B cell (primary cell): ENCODE measurements at regions not wholly inside any gene's neighbourhood (a gene's known extent, or its start where the extent isn't known, plus 50 kb on each side); places are given as distances from the start of the nearest gene placed in this dataset.

Experiments used
- ATAC-seq: fragments of 200-7000 bp; cut with Tn5 transposase; one replicate; pipeline ENCODE4 v1.10.0; 2021; ENCODE audit warnings: low read depth, mild to moderate bottlenecking, moderate number of reproducible peaks, moderate library complexity
- CTCF ChIA-PET: fragments of 350-600 bp; sonication (Branson Sonifier 250); formaldehyde crosslinking; loops from one replicate; lab custom pipeline; 2021; ENCODE audit warnings: antibody characterized with exemption, inconsistent platforms; lab: Charles Lee
- POLR2A ChIA-PET: fragments of 350-600 bp; sonication (Branson Sonifier 250); formaldehyde crosslinking; loops from one replicate; lab custom pipeline; 2021; ENCODE audit warnings: antibody characterized with exemption; lab: Charles Lee
- DNase-seq: peaks from one replicate; pipeline ENCODE4 v3.0.0; 2013
- H2AFZ ChIP-seq: 2 replicates; pipeline ENCODE4 v1.6.1; 2012; ENCODE audit warnings: mild to moderate bottlenecking, low read depth, low read length; ENCODE audit not compliant: insufficient read depth, poor library complexity, severe bottlenecking
- H3K27ac ChIP-seq, 2 donors: 1 replicate in 1 of 2; 2 replicates in 1 of 2; pipeline ENCODE4 v1.5.1; 2012 to 2013; ENCODE audit warnings: low read length in 2 of 2, mild to moderate bottlenecking in 2 of 2, moderate library complexity in 1 of 2
- H3K27me3 ChIP-seq, 4 experiments: fragments of 200-600 bp in 1 of 4; sonication (generic) in 1 of 4; replicated peaks in 1 of 4; 1 replicate in 2 of 4; 2 replicates in 2 of 4; pipeline versions ENCODE4 v1.6.1 to v1.7.0; 2013 to 2016; ENCODE audit warnings: low read length in 3 of 4, mild to moderate bottlenecking in 2 of 4, mixed read lengths in 1 of 4, moderate library complexity in 1 of 4; ENCODE audit not compliant: insufficient read depth in 4 of 4, control insufficient read depth in 3 of 4; ENCODE audit errors: control extremely low read depth in 1 of 4
- H3K36me3 ChIP-seq, 2 experiments: replicated peaks in 1 of 2; 1 replicate in 1 of 2; 2 replicates in 1 of 2; pipeline versions ENCODE4 v1.6.1 to v1.7.1; 2013; ENCODE audit warnings: low read length in 1 of 2; ENCODE audit not compliant: insufficient read depth in 2 of 2, control insufficient read depth in 1 of 2; ENCODE audit errors: control extremely low read depth in 1 of 2, extremely low read depth in 1 of 2
- H3K4me1 ChIP-seq, 2 donors: fragments of 200-600 bp in 1 of 2; sonication (generic) in 1 of 2; 1 replicate in 1 of 2; 2 replicates in 1 of 2; pipeline versions ENCODE4 v1.5.1 to v1.6.1; 2013 to 2017; ENCODE audit warnings: low read length in 2 of 2; ENCODE audit not compliant: control insufficient read depth in 2 of 2, insufficient read depth in 2 of 2
- H3K4me2 ChIP-seq: replicated peaks from 2 replicates; pipeline ENCODE3; 2012; ENCODE audit warnings: mild to moderate bottlenecking, low read depth, low read length; ENCODE audit not compliant: poor library complexity, severe bottlenecking
- H3K4me3 ChIP-seq, 5 experiments: fragments of 200-600 bp in 1 of 5; sonication (generic) in 1 of 5; 1 replicate in 3 of 5; 2 replicates in 2 of 5; pipeline versions ENCODE4 v1.5.1 to v1.7.0; 2011 to 2016; ENCODE audit warnings: low read length in 4 of 5, mild to moderate bottlenecking in 4 of 5, low read depth in 2 of 5, control low read depth in 1 of 5, moderate library complexity in 1 of 5; ENCODE audit not compliant: insufficient read depth in 1 of 5; ENCODE audit errors: control extremely low read depth in 1 of 5, extremely low read depth in 1 of 5
- H3K79me2 ChIP-seq: fragments of 200-600 bp; sonication (generic); one replicate; pipeline ENCODE4 v1.6.0; 2016; ENCODE audit warnings: low read length; ENCODE audit not compliant: control insufficient read depth, insufficient read depth
- H3K9ac ChIP-seq: fragments of 200-600 bp; sonication (generic); 2 replicates; pipeline ENCODE4 v1.6.1; 2017; ENCODE audit warnings: mild to moderate bottlenecking, low read length, moderate library complexity
- H3K9me3 ChIP-seq, 3 donors: one replicate each; pipeline versions ENCODE4 v1.6.1 to v1.7.1; 2013; ENCODE audit warnings: low read length in 2 of 3; ENCODE audit not compliant: control insufficient read depth in 2 of 3, insufficient read depth in 1 of 3; ENCODE audit errors: control extremely low read depth in 1 of 3
- H4K20me1 ChIP-seq: 2 replicates; pipeline ENCODE4 v1.6.0; 2012; ENCODE audit warnings: mild to moderate bottlenecking, low read length; ENCODE audit not compliant: insufficient read depth, control insufficient read depth, poor library complexity, severe bottlenecking
- H3K27ac Mint-ChIP-seq: one replicate; pipeline ENCODE4 v1.8.0; 2021; ENCODE audit warnings: mixed read lengths
- H3K27me3 Mint-ChIP-seq: one replicate; pipeline ENCODE4 v1.8.0; 2021; ENCODE audit warnings: mixed read lengths
- H3K4me1 Mint-ChIP-seq: one replicate; pipeline ENCODE4 v1.8.0; 2021; ENCODE audit warnings: mixed read lengths
- H3K4me3 Mint-ChIP-seq: one replicate; pipeline ENCODE4 v1.8.0; 2021; ENCODE audit warnings: mixed read lengths
- H3K9me3 Mint-ChIP-seq: one replicate; pipeline ENCODE4 v1.8.0; 2022; ENCODE audit warnings: mixed read lengths; ENCODE audit not compliant: insufficient read depth
- EZH2 ChIP-seq: IDR thresholded peaks from 2 replicates; pipeline ENCODE4 v1.6.1; 2012; ENCODE audit warnings: borderline replicate concordance, low read depth, mild to moderate bottlenecking, moderate library complexity, low read length; ENCODE audit not compliant: insufficient read depth, poor library complexity, severe bottlenecking
- WGBS: methylation state at CpG from one replicate; pipeline ENCODE4 v1.1.5; 2013; ENCODE audit warnings: missing lambda C conversion rate; ENCODE audit not compliant: insufficient coverage; 5-methylcytosine and 5-hydroxymethylcytosine counted together
- intact Hi-C: fragments of 100-400 bp; cut with micrococcal nuclease; formaldehyde crosslinking; loops from one replicate; pipeline ENCODE4 v1.10.0; 2022
- TF ChIP-seq, protein P1 (sequence below): fragments of 200-600 bp; IDR thresholded peaks from one replicate; pipeline ENCODE4 v1.8.0; 2022; ENCODE audit warnings: antibody characterized with exemption, mild to moderate bottlenecking

DNA sequence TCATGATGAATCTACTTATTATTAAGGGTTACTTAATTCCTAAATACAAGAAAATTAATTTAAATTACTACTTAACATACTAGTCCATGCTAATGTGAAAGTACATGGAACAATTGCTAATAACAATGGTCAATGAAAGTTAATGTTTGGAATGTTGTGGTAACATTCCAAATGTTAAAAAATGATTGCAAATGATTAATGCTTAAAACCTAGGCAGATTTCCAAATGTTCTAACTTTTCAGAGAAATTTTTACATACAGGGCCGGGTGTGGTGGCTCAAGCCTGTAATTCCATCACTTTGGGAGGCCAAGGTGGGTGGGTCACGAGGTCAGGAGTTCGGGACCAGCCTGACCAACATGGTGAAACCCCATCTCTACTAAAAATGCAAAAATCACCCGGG lies 1851.3 kb upstream of the PCDH7 start:
- no peaks in the 10 kb centered on the region for H3K79me2 ChIP-seq
- H3K27me3 ChIP-seq = no peaks in the 10 kb centered on the region
- no peak overlapping the region for H3K27ac ChIP-seq
- no peak overlapping the region for H3K4me3 Mint-ChIP-seq
- ChIA-PET POLR2A (no interaction called here), CTCF (no interaction called here)
- TF ChIP-seq, protein P1, sequence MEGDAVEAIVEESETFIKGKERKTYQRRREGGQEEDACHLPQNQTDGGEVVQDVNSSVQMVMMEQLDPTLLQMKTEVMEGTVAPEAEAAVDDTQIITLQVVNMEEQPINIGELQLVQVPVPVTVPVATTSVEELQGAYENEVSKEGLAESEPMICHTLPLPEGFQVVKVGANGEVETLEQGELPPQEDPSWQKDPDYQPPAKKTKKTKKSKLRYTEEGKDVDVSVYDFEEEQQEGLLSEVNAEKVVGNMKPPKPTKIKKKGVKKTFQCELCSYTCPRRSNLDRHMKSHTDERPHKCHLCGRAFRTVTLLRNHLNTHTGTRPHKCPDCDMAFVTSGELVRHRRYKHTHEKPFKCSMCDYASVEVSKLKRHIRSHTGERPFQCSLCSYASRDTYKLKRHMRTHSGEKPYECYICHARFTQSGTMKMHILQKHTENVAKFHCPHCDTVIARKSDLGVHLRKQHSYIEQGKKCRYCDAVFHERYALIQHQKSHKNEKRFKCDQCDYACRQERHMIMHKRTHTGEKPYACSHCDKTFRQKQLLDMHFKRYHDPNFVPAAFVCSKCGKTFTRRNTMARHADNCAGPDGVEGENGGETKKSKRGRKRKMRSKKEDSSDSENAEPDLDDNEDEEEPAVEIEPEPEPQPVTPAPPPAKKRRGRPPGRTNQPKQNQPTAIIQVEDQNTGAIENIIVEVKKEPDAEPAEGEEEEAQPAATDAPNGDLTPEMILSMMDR = no peak
- no peak for TF ChIP-seq EZH2
- H3K9me3 ChIP-seq = peaks cover 0 to 4% (median 0%) of the 10 kb centered on the region in 3 donors
- no peaks in the 10 kb centered on the region for H3K36me3 ChIP-seq
- WGBS = 67% methylated on average over 1 of the region's 4 CpGs
- intact Hi-C loops = no loop called here
- peaks cover 2% of the 10 kb centered on the region for H3K9me3 Mint-ChIP-seq
- no peaks in the 10 kb centered on the region for H3K4me1 ChIP-seq
- ATAC-seq (no peak), DNase-seq (no peak)
- no peak overlapping the region for H3K27ac Mint-ChIP-seq
- H3K9ac ChIP-seq = no peak overlapping the region
- no peak overlapping the region for H3K4me2 ChIP-seq
- H4K20me1 ChIP-seq = no peaks in the 10 kb centered on the region
- H3K27me3 Mint-ChIP-seq = no peaks in the 10 kb centered on the region
- H3K4me1 Mint-ChIP-seq = no peaks in the 10 kb centered on the region
- no peak overlapping the region for H2AFZ ChIP-seq
- no peak overlapping the region for H3K4me3 ChIP-seq

- Histone ChIP-seq H3K9me3 (no peaks in the 10 kb centered on the region), H3K27ac (no peak overlapping the region), H3K79me2 (no peaks in the 10 kb centered on the region), H4K20me1 (no peaks in the 10 kb centered on the region), H3K9ac (no peak overlapping the region), H3K4me1 (no peaks in the 10 kb centered on the region), H3K36me3 (no peaks in the 10 kb centered on the region), H3K4me2 (no peak overlapping the region), H3K4me3 (no peak overlapping the region), H3K27me3 (no peaks in the 10 kb centered on the region), H2AFZ (no peak overlapping the region)
- whole genome bisulfite sequencing = 80% methylated on average over 1 of the region's 5 CpGs
- CTCF ChIA-PET = no interaction called here
- H3K27ac Mint-ChIP-seq = no peak overlapping the region
- TF ChIP-seq, protein P1 = no peak
- no peak for TF ChIP-seq EZH2
- no peaks in the 10 kb centered on the region for H3K9me3 Mint-ChIP-seq
- DNase-seq (no peak), ATAC-seq (no peak)
- H3K4me1 Mint-ChIP-seq = no peaks in the 10 kb centered on the region
- H3K4me3 Mint-ChIP-seq = no peak overlapping the region
- H3K27me3 Mint-ChIP-seq = no peaks in the 10 kb centered on the region
- POLR2A ChIA-PET = no interaction called here
- intact Hi-C loops = no loop called here
Observed at GRCh38 chr4:28879178-28879577, 1841.0 kb upstream of the PCDH7 start.
